Kidney epithelial cell (primary cell): ENCODE measurements at regions not wholly inside any gene's neighbourhood (a gene's known extent, or its start where the extent isn't known, plus 50 kb on each side); places are given as distances from the start of the nearest gene placed in this dataset.
"Not testable (repeated sequence)": the region's sequence is repeated elsewhere in the genome, so short reads cannot be mapped to it uniquely, and the experiment has no call there.

ENCODE experiments used
- DNase-seq: peaks from one replicate; pipeline ENCODE4 v3.0.0-alpha.2; 2010; ENCODE audit warnings: low read depth
- H3K27me3 ChIP-seq: 2 replicates; pipeline ENCODE4 v1.6.0; 2011; ENCODE audit warnings: low read length; ENCODE audit not compliant: control insufficient read depth, insufficient read depth
- H3K36me3 ChIP-seq: 2 replicates; pipeline ENCODE4 v1.5.1; 2011; ENCODE audit warnings: low read length; ENCODE audit not compliant: control insufficient read depth, insufficient read depth
- H3K4me3 ChIP-seq: 2 replicates; pipeline ENCODE4 v1.5.1; 2011; ENCODE audit warnings: low read depth, mild to moderate bottlenecking, control low read depth, low read length
- CTCF ChIP-seq: IDR thresholded peaks from 2 replicates; pipeline ENCODE4 v1.5.1; 2011; ENCODE audit warnings: mild to moderate bottlenecking, moderate library complexity, low read length, control low read depth, inconsistent platforms; ENCODE audit not compliant: insufficient read depth, poor library complexity, severe bottlenecking

- H3K36me3 ChIP-seq = no peaks in the 10 kb centered on the region
- no peak overlapping the region for H3K4me3 ChIP-seq
- DNase-seq = no peak
- no peak for TF ChIP-seq CTCF
- no peaks in the 10 kb centered on the region for H3K27me3 ChIP-seq
These were observed 770.8 kb upstream of the BCHE start for GRCh38 chr3:166607933-166608521.

DNA sequence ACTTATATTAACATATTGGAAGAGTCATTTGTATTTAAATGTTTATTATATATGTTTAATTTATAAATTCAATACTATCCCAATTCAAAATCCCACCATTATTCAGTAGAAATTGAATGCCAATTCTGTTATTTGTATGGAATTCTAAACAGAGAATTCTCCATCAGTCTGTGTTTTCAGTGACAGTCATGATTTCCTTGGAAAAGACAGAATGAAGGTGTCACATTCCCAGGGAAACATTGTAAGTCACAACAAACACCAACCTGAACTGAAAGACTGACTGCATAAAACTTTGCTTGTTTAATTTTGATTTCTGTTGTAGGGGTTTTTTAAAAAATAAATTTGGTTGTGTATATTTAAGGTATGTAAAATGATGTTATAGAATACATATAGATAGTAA, 769.8 kb upstream of the BCHE start:
- H3K4me3 ChIP-seq = no peak overlapping the region
- no peaks in the 10 kb centered on the region for H3K27me3 ChIP-seq
- no peaks in the 10 kb centered on the region for H3K36me3 ChIP-seq
- DNase-seq = no peak
- TF ChIP-seq CTCF = no peak

DNA sequence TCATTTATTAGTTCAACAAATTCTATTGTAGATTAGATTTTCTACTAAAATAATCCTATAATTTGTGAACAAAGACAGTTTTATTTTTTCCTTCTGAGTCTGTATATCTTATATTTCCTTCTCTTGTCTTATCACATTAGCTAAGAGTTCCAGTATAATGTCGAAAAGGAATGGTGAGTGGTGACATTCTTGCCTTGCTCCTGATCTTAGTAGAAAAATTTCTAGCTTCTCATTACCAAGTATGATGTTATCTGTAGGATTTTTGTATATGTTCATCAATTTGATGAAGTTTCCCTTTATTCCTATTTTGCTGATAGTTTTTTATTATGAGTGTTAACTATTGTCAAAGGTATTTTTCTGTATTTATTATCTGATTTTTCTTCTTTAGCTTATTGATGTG, 756.6 kb upstream of the BCHE start:
- Histone ChIP-seq H3K4me3 (no peak overlapping the region), H3K27me3 (no peaks in the 10 kb centered on the region), H3K36me3 (no peaks in the 10 kb centered on the region)
- no peak for DNase-seq
- TF ChIP-seq CTCF = no peak

DNA sequence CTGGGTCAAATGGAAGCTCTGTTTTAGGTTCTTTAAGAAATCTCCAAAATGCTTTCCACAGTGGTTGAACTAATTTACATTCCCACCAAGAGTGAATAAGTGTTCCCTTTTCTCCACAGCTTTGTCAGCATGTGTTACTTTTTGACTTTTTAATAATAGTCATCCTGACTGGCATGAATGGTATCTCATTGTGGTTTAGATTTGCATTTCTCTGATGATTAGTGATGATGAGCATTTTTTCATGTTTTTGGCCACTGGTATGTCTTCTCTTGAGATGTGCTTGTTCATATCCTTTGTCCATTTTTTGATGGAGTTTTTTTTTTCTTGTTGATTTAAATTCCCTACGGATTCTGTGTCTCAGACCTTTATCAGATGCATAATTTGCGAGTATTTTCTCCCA, 745.0 kb upstream of the BCHE start:
- TF ChIP-seq CTCF = no peak
- Histone ChIP-seq H3K27me3 (no peaks in the 10 kb centered on the region), H3K36me3 (no peaks in the 10 kb centered on the region), H3K4me3 (no peak overlapping the region)
- no peak for DNase-seq

GRCh38 chr3:166580561-166580960, 743.3 kb upstream of the BCHE start:
- Histone ChIP-seq H3K27me3 (no peaks in the 10 kb centered on the region), H3K4me3 (no peak overlapping the region), H3K36me3 (no peaks in the 10 kb centered on the region)
- no peak for DNase-seq
- TF ChIP-seq CTCF = no peak

DNA sequence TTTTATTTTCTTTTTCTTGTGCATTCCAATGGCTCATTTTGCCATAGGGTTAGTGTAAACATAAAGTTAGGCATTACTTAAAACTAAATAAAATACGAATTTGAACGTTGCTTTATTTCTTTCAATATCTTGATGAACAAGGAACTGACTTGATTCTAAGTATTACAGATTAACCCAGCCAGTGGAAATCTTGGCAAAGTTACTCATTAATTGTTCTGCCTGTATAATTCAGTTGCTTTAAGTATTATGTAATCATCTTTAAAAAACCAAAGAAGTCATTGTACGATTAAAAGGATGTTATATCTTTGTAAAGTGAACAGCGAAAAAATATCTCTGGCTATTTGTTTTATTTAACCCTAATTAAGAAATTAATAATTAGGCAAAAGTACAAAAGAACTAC, 737.9 kb upstream of the BCHE start:
- DNase-seq = peak; percentile 2
- no peaks in the 10 kb centered on the region for H3K27me3 ChIP-seq
- H3K4me3 ChIP-seq = no peak overlapping the region
- H3K36me3 ChIP-seq = no peaks in the 10 kb centered on the region
- no peak for TF ChIP-seq CTCF

DNA sequence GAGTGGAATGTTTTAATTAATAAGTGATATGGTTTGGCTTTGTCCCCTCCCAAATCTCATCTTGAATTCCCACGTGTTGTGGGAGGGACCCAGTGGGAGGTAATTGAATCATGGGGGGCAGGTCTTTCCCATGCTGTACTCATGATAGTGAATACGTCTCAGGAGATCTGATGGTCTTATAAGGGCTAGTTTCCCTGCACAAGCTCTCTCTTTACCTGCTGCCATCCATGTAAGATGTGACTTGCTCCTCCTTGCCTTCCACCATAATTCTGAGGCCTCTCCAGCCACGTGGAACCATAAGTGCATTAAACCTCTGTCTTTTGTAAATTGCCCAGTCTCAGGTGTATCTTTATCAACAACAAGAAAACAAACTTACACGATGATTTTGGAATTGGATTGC, 734.5 kb upstream of the BCHE start:
- not testable (repeated sequence) for H3K36me3 ChIP-seq, H3K27me3 ChIP-seq, H3K4me3 ChIP-seq, DNase-seq
